NCI-H1436 (cell line): ENCODE measurements at regions not wholly inside any gene's neighbourhood (a gene's known extent, or its start where the extent isn't known, plus 50 kb on each side); places are given as distances from the start of the nearest gene placed in this dataset.
"Not testable (repeated sequence)": the region's sequence is repeated elsewhere in the genome, so short reads cannot be mapped to it uniquely, and the experiment has no call there.

Experiments
- DNase-seq: peaks from one replicate; lab custom pipeline; 2025; lab: John Stamatoyannopoulos, UW

- not testable (repeated sequence) for DNase-seq
These were observed 151.7 kb downstream of the TMEM121 start for GRCh38 chr14:105678057-105678456.

- DNase-seq: not testable (repeated sequence)
These were observed 152.9 kb downstream of the TMEM121 start for GRCh38 chr14:105678996-105679958.

- not testable (repeated sequence) for DNase-seq
These were observed 153.8 kb downstream of the TMEM121 start for GRCh38 chr14:105679959-105680735.

- not testable (repeated sequence) for DNase-seq
These were observed 154.3 kb downstream of the TMEM121 start for GRCh38 chr14:105680736-105681098.

- DNase-seq: not testable (repeated sequence)
These were observed 155.3 kb downstream of the TMEM121 start for GRCh38 chr14:105681606-105682185.

GRCh38 chr14:105682442-105682841 lies 156.1 kb downstream of the TMEM121 start:
- DNase-seq: not testable (repeated sequence)

GRCh38 chr14:105682956-105683570 lies 156.7 kb downstream of the TMEM121 start:
- no peak for DNase-seq

- not testable (repeated sequence) for DNase-seq
These were observed 157.7 kb downstream of the TMEM121 start for GRCh38 chr14:105684056-105684455.

GRCh38 chr14:105684597-105684996 lies 158.2 kb downstream of the TMEM121 start:
- not testable (repeated sequence) for DNase-seq

- DNase-seq: no peak
These were observed 158.6 kb downstream of the TMEM121 start for GRCh38 chr14:105685003-105685402.

- not testable (repeated sequence) for DNase-seq
These were observed 159.2 kb downstream of the TMEM121 start for GRCh38 chr14:105685605-105686004.

GRCh38 chr14:105686050-105686449 lies 159.7 kb downstream of the TMEM121 start:
- not testable (repeated sequence) for DNase-seq

GRCh38 chr14:105686462-105687170 lies 160.2 kb downstream of the TMEM121 start:
- DNase-seq: not testable (repeated sequence)

GRCh38 chr14:105687171-105688022 lies 161.0 kb downstream of the TMEM121 start:
- not testable (repeated sequence) for DNase-seq

GRCh38 chr14:105688023-105688351 lies 161.6 kb downstream of the TMEM121 start:
- not testable (repeated sequence) for DNase-seq

- DNase-seq: not testable (repeated sequence)
These were observed 162.4 kb downstream of the TMEM121 start for GRCh38 chr14:105688664-105689221.

- no peak for DNase-seq
These were observed 163.3 kb downstream of the TMEM121 start for GRCh38 chr14:105689722-105690121.

- no peak for DNase-seq
These were observed 164.3 kb downstream of the TMEM121 start for GRCh38 chr14:105690671-105691070.

- not testable (repeated sequence) for DNase-seq
These were observed 165.1 kb downstream of the TMEM121 start for GRCh38 chr14:105691321-105692109.
